ENCODE measurements at regions not wholly inside any gene's neighbourhood (a gene's known extent, or its start where the extent isn't known, plus 50 kb on each side); places are given as distances from the start of the nearest gene placed in this dataset.
"Not testable (repeated sequence)": the region's sequence is repeated elsewhere in the genome, so short reads cannot be mapped to it uniquely, and the experiment has no call there.

DNA sequence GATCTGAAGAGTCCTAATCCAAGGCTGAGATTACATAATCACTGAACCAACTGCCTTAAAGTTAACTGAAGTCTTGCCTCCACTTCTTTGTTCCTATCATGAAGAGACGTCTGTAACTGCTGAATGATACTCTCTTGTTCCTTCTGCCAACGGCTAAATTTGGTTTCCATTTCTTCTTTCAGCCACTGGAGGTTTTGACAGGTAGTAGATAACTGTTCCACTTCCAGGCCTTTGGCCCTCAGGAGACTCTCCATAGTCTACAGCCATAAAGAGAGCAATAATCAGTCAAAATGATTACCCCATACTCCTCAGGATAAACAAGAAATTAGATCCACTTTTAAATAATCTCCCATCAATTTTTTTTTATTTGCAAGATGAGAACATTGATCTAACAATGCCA, 128.1 kb downstream of the NBPF8 start:
- not testable (repeated sequence) for DNase-seq (ENCODE audit: low read depth); H3K4me3 ChIP-seq (ENCODE audit: low read depth, low read length)

DNA sequence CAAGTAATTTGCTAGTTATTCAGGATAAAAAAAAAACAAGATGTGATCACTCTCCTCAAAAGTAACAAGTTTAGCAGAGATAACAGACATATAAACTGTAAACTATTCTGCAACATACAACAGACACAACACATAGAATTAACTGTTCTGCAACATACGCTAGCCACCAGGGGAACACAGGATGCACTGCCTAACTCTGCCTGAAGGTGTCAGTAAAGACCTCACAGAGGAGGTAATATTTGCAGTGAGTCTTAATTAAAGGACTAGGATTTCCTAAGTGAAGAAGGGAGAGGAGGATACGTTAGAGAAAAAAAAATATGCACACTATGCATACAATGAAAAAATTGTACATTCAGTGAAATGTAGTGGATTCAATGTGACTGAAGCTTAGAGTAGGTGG, 129.6 kb downstream of the NBPF8 start:
- DNase-seq (ENCODE audit: low read depth); H3K4me3 ChIP-seq (ENCODE audit: low read depth, low read length): not testable (repeated sequence)
- TF ChIP-seq CTCF (IDR thresholded peaks at IDR 0.05; ENCODE audit: low read depth, low read length, missing control alignments), result peak; percentile 45

- not testable (repeated sequence) for H3K4me3 ChIP-seq (ENCODE audit: low read depth, low read length); DNase-seq (ENCODE audit: low read depth)
Observed at GRCh38 chr1:120550335-120550734, 135.5 kb downstream of the NBPF8 start.

GRCh38 chr1:120552190-120552589, 137.4 kb downstream of the NBPF8 start:
- not testable (repeated sequence) for DNase-seq (ENCODE audit: low read depth); H3K4me3 ChIP-seq (ENCODE audit: low read depth, low read length)

- H3K4me3 ChIP-seq (ENCODE audit: low read depth, low read length), result peak overlapping the region; percentile 58
- not testable (repeated sequence) for DNase-seq (ENCODE audit: low read depth)
Observed at GRCh38 chr1:120557605-120558302, 142.9 kb downstream of the NBPF8 start.

- peak; percentile 8 for DNase-seq (ENCODE audit: low read depth)
- peak overlapping the region; percentile 58 for H3K4me3 ChIP-seq (ENCODE audit: low read depth, low read length)
Observed at GRCh38 chr1:120558303-120559060, 143.6 kb downstream of the NBPF8 start.

DNA sequence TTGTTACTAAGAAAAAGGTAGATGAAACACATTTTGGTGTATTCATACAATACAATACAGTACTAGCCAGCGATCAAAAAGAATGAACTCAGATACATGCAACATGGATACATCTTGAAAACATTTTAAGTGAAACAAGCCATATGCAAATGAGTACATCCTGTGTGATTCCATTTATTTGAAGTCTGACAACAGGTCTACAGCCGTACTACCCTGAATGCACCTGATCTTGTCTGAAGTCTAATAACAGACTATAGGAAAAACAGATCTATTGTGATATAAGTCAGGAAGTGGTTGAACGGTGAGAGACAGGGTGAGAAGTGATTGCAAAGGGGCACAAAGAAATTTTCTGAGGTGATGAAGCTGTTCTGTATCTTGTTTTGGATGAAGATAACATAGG, 146.9 kb downstream of the NBPF8 start:
- not testable (repeated sequence) for DNase-seq (ENCODE audit: low read depth); H3K4me3 ChIP-seq (ENCODE audit: low read depth, low read length)

- H3K4me3 ChIP-seq (ENCODE audit: low read depth, low read length); DNase-seq (ENCODE audit: low read depth): not testable (repeated sequence)
Observed at GRCh38 chr1:120565396-120565795, 150.6 kb downstream of the NBPF8 start.

DNA sequence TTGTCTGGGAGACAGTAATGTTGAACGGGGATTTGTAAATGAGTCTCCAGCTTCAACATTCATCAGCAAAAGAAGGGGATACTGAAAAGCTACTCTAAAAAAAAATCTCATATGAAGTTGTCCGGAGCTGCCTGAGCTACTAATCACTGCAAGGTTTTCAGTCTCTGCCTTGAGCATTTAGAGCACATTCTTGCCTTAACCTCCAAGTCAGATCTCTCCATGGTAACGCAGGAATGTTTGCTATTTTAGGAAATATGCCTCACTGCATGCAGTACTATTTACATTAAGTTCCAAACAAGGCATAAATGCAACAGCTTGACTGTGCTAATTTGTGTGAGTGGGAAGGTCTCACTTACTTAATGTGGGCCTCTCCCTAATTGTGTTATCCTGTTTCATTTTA, 152.8 kb downstream of the NBPF8 start:
- H3K4me3 ChIP-seq (ENCODE audit: low read depth, low read length); DNase-seq (ENCODE audit: low read depth): not testable (repeated sequence)

- not testable (repeated sequence) for DNase-seq (ENCODE audit: low read depth); H3K4me3 ChIP-seq (ENCODE audit: low read depth, low read length)
Observed at GRCh38 chr1:120575201-120575600, 148.5 kb upstream of the NBPF26 start.

- DNase-seq (ENCODE audit: low read depth); H3K4me3 ChIP-seq (ENCODE audit: low read depth, low read length): not testable (repeated sequence)
Observed at GRCh38 chr1:120582135-120582534, 141.6 kb upstream of the NBPF26 start.

DNA sequence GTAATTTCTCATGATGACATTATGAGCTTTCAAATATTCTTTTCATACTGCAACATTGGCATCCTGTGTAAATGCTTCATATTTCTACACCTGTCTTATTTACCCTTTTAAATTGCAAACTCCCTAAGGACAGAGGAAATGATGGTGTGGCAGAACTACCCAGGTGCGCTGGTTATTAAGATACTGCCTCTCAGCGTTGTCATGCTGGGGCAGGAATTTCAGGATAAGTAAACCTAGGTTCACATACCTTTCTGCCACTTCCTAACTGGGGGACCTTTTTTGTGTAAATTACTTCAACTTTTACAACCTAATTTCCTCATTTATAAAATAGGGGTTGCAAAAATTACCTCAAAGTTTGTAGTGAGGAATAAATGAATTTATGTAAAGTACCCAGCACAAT, 137.7 kb upstream of the NBPF26 start:
- not testable (repeated sequence) for DNase-seq (ENCODE audit: low read depth); H3K4me3 ChIP-seq (ENCODE audit: low read depth, low read length)

DNA sequence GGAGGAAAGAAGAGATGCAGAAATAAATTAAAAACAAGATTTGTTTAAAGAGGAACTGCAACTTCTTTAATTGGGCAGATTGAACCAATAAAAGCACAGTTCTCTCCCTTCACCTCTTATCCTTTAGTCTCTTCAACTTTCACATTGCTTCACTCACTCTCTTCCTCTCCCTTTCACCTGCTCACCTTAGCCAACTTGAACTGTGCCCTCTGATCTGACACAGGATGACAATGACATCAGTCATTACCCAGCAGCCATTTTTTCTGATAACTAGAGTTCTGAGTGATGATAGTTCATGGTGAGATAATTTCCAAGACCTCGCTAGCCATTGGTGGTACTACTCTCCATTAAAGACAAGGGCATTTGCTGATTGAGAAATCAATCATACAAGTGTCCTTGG, 134.9 kb upstream of the NBPF26 start:
- DNase-seq (ENCODE audit: low read depth); H3K4me3 ChIP-seq (ENCODE audit: low read depth, low read length): not testable (repeated sequence)

DNA sequence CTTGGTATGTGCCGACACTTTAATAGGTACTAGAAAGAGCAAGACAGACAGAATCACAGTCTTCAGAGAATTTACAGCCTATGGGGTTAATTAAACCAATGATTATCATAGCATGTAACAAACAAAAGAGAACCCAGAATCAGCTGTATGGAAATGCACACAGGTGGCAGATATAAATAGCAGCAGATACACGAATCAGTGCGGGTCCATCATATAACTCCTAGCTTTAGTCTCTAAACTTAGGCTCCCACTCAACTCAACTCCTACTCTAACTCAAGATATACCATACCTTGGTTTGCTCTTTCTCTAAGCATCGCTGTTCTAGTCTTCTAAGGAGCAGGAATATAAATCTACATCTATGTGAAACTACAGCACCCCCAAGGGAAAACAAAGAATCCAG, 132.0 kb upstream of the NBPF26 start:
- DNase-seq (ENCODE audit: low read depth); H3K4me3 ChIP-seq (ENCODE audit: low read depth, low read length): not testable (repeated sequence)

DNA sequence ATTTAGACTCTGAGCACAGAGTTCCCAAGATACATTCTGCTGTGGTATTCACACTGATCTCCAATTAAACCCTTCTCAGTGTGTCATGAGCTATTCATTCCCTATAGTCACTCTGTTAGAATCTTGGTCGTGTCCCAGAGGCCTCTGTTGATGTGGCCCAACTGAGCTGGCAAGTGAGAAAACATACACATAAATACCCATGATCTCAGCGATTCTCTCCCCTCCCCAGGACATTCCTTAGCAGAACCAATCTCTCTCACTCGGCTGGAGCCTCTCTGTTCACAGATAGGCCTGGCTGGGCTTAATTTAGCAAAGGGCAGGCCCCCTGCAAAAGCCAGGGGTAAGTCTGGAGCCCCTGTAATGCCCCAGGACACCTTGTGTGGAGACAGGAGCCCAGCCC, 130.8 kb upstream of the NBPF26 start:
- H3K4me3 ChIP-seq (ENCODE audit: low read depth, low read length), result not testable (repeated sequence)

DNA sequence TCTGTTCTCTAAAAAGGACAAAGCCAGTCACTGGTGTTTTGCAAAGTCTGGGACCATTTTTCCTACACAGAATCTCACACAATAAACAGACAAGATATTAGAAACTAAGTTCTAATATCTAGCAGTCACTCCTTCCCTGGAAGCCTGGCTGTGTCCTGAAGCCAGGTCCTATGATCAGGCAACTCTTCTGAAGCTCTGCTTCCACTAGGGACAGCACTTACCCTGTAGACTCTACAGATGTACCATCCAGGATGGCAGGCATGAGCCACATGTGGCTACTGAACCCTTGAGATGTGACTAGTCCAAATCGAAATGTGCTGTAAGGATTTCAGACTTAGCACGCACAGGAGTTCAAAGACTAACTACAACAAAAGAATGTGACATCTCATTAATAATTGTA, 130.1 kb upstream of the NBPF26 start:
- not testable (repeated sequence) for DNase-seq (ENCODE audit: low read depth); H3K4me3 ChIP-seq (ENCODE audit: low read depth, low read length)

More for the DNA sequence above, 130.8 kb upstream of the NBPF26 start:
- not testable (repeated sequence) for DNase-seq (ENCODE audit: low read depth)

DNA sequence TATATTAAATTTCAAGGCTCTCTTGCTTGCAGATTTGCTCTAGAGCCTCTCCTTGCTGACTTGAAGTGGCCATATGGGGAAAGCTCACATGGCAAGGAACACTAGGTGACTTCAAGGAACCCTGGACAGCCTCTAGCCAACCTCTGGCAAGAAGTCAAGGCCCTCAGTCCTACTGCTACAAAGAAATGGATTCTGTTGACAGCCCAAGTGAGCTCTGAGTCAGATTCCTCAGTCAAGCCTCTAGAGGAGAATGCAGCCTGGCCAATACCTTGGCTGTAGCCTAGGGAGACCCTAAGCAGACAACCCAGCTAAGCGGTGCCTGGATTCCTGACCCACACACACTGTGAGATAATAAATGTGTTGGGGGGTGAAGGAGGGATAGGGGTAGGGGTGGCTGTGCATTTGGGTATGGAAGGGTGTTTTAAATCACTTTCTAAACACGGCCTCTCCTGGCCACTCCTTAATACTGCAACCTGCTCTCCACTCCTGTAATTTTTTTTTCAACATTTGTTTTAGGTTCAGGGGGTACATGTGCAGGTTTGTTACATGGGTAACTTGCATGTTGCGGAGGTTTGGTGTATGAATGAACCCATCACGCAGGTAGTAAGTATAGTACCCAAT, 125.3 kb upstream of the NBPF26 start:
- not testable (repeated sequence) for DNase-seq (ENCODE audit: low read depth); H3K4me3 ChIP-seq (ENCODE audit: low read depth, low read length)

DNA sequence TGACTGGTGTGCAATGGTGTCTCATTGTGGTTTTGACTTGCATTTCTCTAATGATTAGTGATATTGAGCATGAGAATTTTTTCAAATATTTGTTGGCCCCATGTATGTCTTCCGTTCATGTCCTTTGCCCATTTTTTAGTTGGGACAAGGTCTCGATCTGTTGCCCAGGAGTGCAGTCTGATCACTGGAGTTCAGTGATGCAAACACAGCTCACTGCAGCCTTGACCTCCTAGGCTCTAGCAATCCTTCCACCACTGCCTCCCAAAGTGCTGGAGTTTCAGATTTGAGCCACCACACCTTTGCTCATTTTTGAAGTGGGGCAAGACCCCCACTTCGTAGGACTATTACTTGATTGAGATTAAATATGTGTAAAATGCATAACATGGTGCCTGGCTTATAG, 124.2 kb upstream of the NBPF26 start:
- H3K4me3 ChIP-seq (ENCODE audit: low read depth, low read length); DNase-seq (ENCODE audit: low read depth): not testable (repeated sequence)

Measured in GM12864 (cell line).